OCI-LY1 (cell line): ENCODE measurements at regions not wholly inside any gene's neighbourhood (a gene's known extent, or its start where the extent isn't known, plus 50 kb on each side); places are given as distances from the start of the nearest gene placed in this dataset.

Experiments used
- H2AFZ ChIP-seq: fragments of 200-600 bp; sonication (generic), shearing (Covaris generic); 2 replicates; pipeline ENCODE4 v1.6.0; 2014; ENCODE audit warnings: antibody characterized with exemption, mild to moderate bottlenecking, low read length
- H3F3A ChIP-seq: fragments of 200-600 bp; sonication (generic), shearing (Covaris generic); 2 replicates; pipeline ENCODE4 v1.6.0; 2014; ENCODE audit warnings: mild to moderate bottlenecking, antibody characterized with exemption, low read length, moderate library complexity; ENCODE audit not compliant: insufficient read depth
- H3K27ac ChIP-seq: fragments of 200-600 bp; sonication (generic); 2 replicates; pipeline ENCODE4 v1.5.1; 2014; ENCODE audit warnings: low read length, mixed run types, mild to moderate bottlenecking, low read depth; ENCODE audit not compliant: poor library complexity, severe bottlenecking
- H3K27me3 ChIP-seq: fragments of 200-600 bp; sonication (generic); 2 replicates; pipeline ENCODE4 v1.6.0; 2014; ENCODE audit warnings: antibody characterized with exemption, mild to moderate bottlenecking, low read length, moderate library complexity; ENCODE audit not compliant: insufficient read depth
- H3K36me3 ChIP-seq: fragments of 200-600 bp; sonication (generic); 2 replicates; pipeline ENCODE4 v1.6.1; 2014; ENCODE audit warnings: mild to moderate bottlenecking, antibody characterized with exemption, low read length, moderate library complexity, mixed read lengths; ENCODE audit not compliant: insufficient read depth
- H3K4me1 ChIP-seq: fragments of 200-600 bp; sonication (generic); 2 replicates; pipeline ENCODE4 v1.5.1; 2014; ENCODE audit warnings: mild to moderate bottlenecking, low read length, moderate library complexity; ENCODE audit not compliant: insufficient read depth, severe bottlenecking
- H3K4me2 ChIP-seq: fragments of 200-600 bp; sonication (generic), shearing (Covaris generic); 2 replicates; pipeline ENCODE4 v1.6.1; 2014; ENCODE audit warnings: low read length
- H3K4me3 ChIP-seq: fragments of 200-600 bp; sonication (generic); 2 replicates; pipeline ENCODE4 v1.5.1; 2014; ENCODE audit warnings: low read length, low read depth, mild to moderate bottlenecking, mixed read lengths; ENCODE audit not compliant: poor library complexity, severe bottlenecking
- H3K79me2 ChIP-seq: fragments of 200-600 bp; shearing (Covaris generic); 2 replicates; pipeline ENCODE4 v1.6.1; 2016; ENCODE audit warnings: mixed run types, low read length, mixed read lengths; ENCODE audit not compliant: insufficient read depth
- H3K9ac ChIP-seq: fragments of 200-600 bp; sonication (generic), shearing (Covaris generic); 2 replicates; pipeline ENCODE4 v1.6.1; 2014; ENCODE audit warnings: mild to moderate bottlenecking, low read length, mixed read lengths
- H3K9me2 ChIP-seq: fragments of 200-600 bp; sonication (generic), shearing (Covaris generic); 2 replicates; pipeline ENCODE4 v1.6.1; 2014; ENCODE audit warnings: low read depth, mild to moderate bottlenecking, low read length, mixed read lengths
- H3K9me3 ChIP-seq: fragments of 200-600 bp; shearing (Covaris generic); 2 replicates; pipeline ENCODE4 v1.6.1; 2014; ENCODE audit warnings: low read length, mixed read lengths
- H4K20me1 ChIP-seq: fragments of 200-600 bp; sonication (generic), shearing (Covaris generic); 2 replicates; pipeline ENCODE4 v1.6.0; 2016; ENCODE audit warnings: mild to moderate bottlenecking, low read length; ENCODE audit not compliant: insufficient read depth
- EZH2 ChIP-seq: fragments of 200-600 bp; sonication (generic), shearing (Covaris generic); IDR thresholded peaks from 2 replicates; pipeline ENCODE4 v1.8.0; 2017; ENCODE audit warnings: borderline replicate concordance, mixed run types, mild to moderate bottlenecking, antibody characterized with exemption, low read length, moderate library complexity, mixed read lengths
- TF ChIP-seq, protein P1 (sequence below): fragments of 200-600 bp; sonication (generic), shearing (Covaris generic); IDR thresholded peaks from 2 replicates; pipeline ENCODE4 v1.5.1; 2017; ENCODE audit warnings: mild to moderate bottlenecking, antibody characterized with exemption, low read length, moderate library complexity, mixed read lengths

DNA sequence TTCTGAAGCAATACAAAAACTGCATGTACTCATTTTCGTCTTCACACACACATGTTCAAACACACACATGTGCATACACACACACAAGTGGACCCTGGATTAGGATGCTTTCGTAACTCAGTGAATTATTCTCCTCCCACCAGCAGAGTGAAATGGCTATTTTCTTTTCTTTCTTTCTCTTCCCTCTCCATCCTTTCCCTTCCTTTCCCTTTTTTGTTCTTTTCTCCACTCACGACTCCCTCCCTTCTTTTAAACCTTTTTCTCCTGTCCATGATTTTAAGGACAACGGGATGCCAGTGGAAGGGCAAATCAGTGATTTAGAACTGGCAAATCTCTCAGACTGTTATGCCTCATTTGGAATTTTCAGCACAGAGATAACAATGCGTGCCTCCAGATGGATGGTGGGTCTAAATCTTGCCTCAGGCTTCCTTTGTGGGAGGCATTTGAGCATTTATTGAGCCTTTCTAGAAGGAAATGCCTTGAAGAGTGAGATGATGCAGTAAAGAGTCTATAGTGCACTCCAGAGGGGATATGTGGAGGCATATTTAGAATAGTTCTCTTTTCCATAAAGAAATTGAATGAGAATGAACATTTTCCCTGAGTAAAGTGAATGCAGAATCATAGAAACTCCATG is 130.4 kb upstream of the SLC7A14 start:
- Histone ChIP-seq H3K4me1 (no peaks in the 10 kb centered on the region), H3K4me3 (no peak overlapping the region), H3K79me2 (no peaks in the 10 kb centered on the region), H3K27me3 (no peaks in the 10 kb centered on the region), H3K9ac (no peak overlapping the region), H3F3A (no peaks in the 10 kb centered on the region), H3K4me2 (no peak overlapping the region), H3K27ac (no peak overlapping the region), H2AFZ (no peak overlapping the region), H4K20me1 (no peaks in the 10 kb centered on the region), H3K9me2 (no peaks in the 10 kb centered on the region), H3K36me3 (no peaks in the 10 kb centered on the region), H3K9me3 (0 out of 2 replicates have a peak, but pooled peaks cover 2% of the 10 kb centered on the region)
- TF ChIP-seq EZH2 = no peak
- TF ChIP-seq, protein P1, sequence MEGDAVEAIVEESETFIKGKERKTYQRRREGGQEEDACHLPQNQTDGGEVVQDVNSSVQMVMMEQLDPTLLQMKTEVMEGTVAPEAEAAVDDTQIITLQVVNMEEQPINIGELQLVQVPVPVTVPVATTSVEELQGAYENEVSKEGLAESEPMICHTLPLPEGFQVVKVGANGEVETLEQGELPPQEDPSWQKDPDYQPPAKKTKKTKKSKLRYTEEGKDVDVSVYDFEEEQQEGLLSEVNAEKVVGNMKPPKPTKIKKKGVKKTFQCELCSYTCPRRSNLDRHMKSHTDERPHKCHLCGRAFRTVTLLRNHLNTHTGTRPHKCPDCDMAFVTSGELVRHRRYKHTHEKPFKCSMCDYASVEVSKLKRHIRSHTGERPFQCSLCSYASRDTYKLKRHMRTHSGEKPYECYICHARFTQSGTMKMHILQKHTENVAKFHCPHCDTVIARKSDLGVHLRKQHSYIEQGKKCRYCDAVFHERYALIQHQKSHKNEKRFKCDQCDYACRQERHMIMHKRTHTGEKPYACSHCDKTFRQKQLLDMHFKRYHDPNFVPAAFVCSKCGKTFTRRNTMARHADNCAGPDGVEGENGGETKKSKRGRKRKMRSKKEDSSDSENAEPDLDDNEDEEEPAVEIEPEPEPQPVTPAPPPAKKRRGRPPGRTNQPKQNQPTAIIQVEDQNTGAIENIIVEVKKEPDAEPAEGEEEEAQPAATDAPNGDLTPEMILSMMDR = no peak

DNA sequence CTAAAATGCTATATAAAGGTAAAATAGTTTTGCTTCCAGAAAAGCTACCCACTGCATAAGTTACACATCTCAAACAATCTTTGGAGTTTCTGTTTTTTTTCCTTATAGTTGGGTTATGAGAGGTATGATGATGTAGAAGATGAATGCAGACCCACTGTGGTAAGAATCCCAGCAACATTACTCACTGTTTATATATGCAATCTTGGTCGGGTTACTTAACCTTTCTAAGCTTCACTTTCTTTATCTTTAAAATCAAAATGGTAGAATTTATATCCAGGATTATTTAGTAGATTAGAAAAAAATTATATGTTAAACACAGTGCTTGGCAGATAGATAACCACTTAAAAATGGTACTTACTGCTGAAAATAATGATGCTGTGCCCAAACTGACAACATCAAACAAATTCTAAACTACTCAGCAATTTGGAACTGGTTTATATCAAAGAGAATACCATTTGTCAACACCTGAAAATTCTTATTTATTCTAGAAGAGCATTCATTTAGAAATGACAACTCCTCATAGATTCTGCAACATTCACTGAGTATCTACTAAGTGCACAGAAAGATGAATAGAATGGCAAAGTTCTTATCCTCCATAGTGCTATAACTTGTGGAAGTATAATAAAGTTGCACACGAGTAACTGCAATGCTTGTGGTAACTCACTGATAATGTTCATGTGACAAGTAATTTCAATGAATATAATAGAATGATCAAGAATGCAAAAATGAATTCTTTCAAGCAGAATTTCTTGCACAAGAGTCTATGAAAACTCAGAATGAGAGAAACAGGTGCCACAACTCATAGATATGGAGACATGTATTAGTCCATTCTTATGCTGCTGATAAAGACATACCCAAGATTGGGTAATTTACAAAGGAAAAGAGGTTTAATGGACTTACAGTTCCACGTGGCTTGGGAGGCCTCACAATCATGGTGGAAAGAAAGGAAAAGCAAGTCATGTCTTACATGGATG is 129.0 kb upstream of the SLC7A14 start:
- no peaks in the 10 kb centered on the region for H3K9me2 ChIP-seq
- no peak overlapping the region for H3K4me2 ChIP-seq
- H3K9ac ChIP-seq = no peak overlapping the region
- no peaks in the 10 kb centered on the region for H3K4me1 ChIP-seq
- no peak for TF ChIP-seq EZH2
- TF ChIP-seq, protein P1 = no peak
- H3K4me3 ChIP-seq = no peak overlapping the region
- no peak overlapping the region for H3K27ac ChIP-seq
- H2AFZ ChIP-seq = no peak overlapping the region
- H3F3A ChIP-seq = no peaks in the 10 kb centered on the region
- no peaks in the 10 kb centered on the region for H3K79me2 ChIP-seq
- no peaks in the 10 kb centered on the region for H3K27me3 ChIP-seq
- 0 out of 2 replicates have a peak, but pooled peaks cover 2% of the 10 kb centered on the region for H3K9me3 ChIP-seq
- no peaks in the 10 kb centered on the region for H3K36me3 ChIP-seq
- no peaks in the 10 kb centered on the region for H4K20me1 ChIP-seq

- no peak overlapping the region for H3K4me2 ChIP-seq
- H3K4me1 ChIP-seq = no peaks in the 10 kb centered on the region
- TF ChIP-seq, protein P1 = no peak
- TF ChIP-seq EZH2 = no peak
- no peaks in the 10 kb centered on the region for H3K9me2 ChIP-seq
- no peaks in the 10 kb centered on the region for H3F3A ChIP-seq
- no peak overlapping the region for H3K9ac ChIP-seq
- no peak overlapping the region for H3K27ac ChIP-seq
- H3K9me3 ChIP-seq = 0 out of 2 replicates have a peak, but pooled peaks cover 2% of the 10 kb centered on the region
- no peak overlapping the region for H2AFZ ChIP-seq
- H3K36me3 ChIP-seq = no peaks in the 10 kb centered on the region
- no peak overlapping the region for H3K4me3 ChIP-seq
- no peaks in the 10 kb centered on the region for H3K27me3 ChIP-seq
- H4K20me1 ChIP-seq = no peaks in the 10 kb centered on the region
- no peaks in the 10 kb centered on the region for H3K79me2 ChIP-seq
Observed at GRCh38 chr3:170714122-170714521, 128.2 kb upstream of the SLC7A14 start.
